NCI-H345 (cell line): ENCODE measurements at regions not wholly inside any gene's neighbourhood (a gene's known extent, or its start where the extent isn't known, plus 50 kb on each side); places are given as distances from the start of the nearest gene placed in this dataset.
A peak's percentile ranks its signal among the peaks of the same experiment; 100 is the strongest.
"Not testable (repeated sequence)": the region's sequence is repeated elsewhere in the genome, so short reads cannot be mapped to it uniquely, and the experiment has no call there.

Source experiments
- DNase-seq: peaks from one replicate; lab custom pipeline; 2025; lab: John Stamatoyannopoulos, UW

- DNase-seq = no peak
These were observed 50.9 kb upstream of the MITF start for GRCh38 chr3:69688400-69688799.

DNA sequence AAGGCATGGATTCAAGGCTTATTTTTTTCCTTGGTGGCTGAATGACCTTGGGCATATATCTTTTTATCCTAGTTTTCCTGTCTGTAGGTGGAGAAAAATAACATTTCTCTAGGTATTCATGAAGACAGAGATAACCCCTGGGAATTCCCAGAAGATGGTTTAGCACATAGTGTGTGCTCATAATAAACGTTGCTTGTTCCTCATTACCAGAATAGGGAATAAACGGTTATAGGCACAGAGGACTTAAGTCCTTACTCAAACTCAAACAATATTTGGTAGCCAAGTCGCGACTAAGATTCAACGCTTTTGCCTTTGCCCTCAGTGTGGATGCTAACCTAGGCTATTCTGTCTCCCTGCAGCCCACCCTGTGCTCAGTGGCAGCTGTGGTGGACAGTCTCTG lies 51.6 kb upstream of the MITF start:
- no peak for DNase-seq

DNA sequence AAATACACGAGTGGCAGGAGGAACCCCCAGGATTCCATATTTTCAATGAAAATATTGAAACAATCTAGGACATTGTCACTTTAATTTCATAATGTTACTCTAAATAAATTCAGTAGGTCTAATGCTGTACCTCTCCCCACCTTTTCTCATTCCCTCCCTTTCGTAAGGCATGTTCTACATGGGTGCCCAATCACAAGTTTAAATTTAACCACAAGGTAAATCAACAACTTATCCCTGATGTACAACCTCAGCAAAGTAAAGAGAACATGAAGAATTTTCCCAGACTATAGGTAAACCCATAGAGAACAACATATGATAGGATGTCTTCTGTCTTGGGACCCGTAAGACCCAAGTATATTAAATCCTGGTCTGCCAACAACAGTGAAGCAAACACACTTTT lies 53.2 kb upstream of the MITF start:
- DNase-seq = no peak

DNA sequence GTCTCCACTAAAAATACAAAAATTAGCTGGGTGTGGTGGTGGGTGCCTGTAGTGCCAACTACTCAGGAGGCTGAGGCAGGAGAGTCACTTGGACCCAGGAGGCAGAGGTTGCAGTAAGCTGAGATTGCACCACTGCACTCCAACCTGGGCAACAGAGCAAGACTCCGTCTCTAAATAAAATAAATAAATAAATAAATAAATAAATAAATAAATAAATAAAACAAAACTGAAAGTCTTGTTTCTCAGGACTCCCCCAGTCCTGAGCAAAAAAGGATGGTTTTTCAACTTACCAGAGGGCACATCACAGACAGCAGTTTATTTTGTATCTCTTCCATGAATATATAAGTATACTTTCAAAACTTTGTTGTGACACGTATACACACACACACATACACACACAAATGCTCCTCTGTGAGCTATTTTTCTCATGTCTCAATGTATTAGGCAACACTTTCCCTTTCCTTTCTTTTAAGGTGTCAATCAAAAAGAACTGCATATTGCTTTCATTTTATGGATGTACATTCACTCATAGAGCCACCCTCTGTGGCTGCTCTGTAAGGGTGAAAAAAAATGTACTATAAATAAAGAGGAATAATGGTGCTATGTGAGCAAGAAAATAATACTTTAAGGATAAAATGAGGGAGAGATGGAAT lies 54.8 kb upstream of the MITF start:
- DNase-seq = no peak

DNA sequence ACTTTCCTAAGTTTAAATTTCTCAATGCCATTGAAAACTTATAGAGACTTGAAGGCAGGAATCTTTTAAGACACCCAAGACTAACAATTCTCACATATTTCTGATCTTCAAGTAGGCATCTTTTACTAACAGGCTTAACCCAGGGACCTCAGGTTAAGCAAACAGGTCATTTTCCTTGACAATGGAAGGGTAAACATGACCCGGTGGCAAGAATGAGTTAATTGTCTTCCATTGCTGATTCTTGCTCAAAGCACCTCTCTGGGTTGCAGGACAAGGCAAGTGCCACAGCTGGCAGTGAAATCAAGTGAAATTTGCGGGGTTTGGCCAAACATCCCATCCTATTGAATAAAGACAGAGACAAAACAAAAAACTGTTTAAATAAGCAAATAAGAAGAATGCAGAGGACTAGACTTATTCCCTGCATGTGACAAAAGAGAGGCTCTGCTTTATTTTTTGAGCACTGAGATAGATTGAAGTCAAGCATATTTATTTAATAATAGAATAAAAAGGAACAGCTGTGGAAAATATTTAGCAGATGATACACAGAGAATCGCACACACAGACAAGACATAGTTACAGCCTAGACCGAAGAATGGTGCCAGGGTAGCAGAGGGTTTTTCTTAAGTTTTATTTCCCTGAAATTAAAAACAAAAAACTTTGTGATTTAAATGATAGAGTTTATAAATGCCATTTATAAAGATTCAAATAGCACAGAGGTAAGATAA lies 56.0 kb upstream of the MITF start:
- DNase-seq = no peak

- not testable (repeated sequence) for DNase-seq
These were observed 61.8 kb upstream of the MITF start for GRCh38 chr3:69677456-69677855.

DNA sequence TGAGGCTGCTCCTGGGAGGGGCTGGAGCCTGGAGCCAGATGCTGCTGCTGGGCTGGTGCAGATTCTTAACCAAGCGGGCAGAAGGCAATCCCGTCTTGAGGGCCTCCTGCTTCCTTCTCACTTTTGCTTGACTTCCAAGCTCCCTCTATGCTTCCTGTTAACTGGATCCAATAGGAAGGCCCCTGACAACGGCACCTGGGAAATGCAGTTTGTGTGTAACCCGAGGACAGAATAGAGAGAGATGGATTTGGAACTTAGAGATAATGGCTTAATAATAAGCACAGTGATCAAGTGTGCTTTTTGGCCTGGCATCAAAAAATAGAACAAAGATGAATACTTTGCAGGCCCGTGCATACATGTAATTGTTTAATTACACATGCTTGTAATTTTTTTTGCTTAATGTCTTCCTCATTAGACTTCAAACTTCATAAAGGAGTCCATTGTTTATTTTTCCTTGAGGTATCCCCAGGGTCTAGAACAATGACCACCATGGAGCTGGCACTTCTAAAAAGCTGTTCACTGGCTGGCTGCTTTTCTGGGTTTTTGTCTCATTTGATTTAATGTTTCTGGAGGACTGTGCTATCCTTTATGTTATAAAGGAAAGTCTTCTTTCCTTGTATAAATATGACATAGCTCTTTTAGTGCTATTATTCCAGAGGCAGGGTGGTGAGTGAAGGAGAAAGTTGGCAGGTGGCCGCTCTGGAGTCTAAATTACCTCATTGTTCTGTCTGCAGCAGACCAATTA lies 63.3 kb upstream of the MITF start:
- no peak for DNase-seq

- DNase-seq = no peak
These were observed 64.5 kb upstream of the MITF start for GRCh38 chr3:69674752-69675151.

GRCh38 chr3:69671082-69671952 lies 67.9 kb upstream of the MITF start:
- peak; percentile 14 for DNase-seq

- DNase-seq = no peak
These were observed 70.2 kb upstream of the MITF start for GRCh38 chr3:69669070-69669469.

- peak; percentile 72 for DNase-seq
These were observed 74.1 kb upstream of the MITF start for GRCh38 chr3:69665026-69665737.

DNA sequence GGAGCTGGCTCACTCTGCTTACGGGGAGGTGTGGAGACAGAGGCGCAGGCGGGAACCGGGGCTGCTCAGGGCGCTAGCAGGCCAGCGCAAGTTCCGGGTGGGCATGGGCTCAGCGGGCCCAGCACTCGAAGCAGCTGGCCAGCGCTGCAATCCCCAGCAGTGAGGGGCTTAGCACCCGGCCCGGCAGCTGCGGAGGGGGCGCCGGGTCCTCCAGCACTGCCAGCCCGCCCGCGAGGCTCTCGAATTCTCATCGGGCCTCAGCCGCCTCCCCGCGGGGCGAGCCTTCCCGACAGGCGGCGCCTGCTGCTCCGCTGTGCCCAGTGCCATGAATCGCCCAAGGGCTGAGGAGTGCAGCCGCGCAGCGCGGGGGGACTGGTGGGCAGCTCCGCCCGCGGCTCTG lies 78.6 kb upstream of the MITF start:
- DNase-seq = no peak

DNA sequence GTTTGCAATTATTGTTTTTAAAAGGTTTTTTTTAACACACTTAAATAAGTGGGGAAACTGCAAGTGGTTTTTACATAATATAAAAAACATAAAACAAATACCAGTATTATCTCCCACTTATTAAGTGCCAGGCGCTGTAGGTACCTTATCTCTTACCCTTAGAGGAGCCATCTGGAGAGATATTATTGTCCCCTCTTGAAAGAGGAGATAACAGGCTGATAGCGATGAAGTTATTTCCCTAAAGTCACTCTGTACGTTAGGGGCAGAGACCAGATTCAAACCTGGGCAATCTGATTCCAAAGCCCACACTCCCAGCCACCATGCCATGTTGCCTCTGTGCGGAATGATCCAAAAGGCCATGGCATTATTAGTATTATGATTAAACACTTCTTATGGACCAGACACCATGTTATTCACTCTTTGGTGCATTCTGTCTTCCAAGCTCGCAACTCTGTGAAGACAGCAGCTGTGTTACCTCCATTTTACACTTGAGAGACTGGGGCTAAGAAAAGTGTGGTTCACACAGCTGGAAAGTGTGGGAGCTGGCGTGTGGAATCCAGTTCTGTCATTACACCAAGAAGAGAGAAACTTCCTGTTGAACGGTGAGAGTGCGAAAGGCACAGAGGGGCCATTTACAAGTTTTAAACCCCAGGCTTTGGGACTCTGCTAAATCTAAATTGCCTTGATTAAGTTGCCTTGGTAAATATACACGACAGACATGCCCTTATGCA lies 79.9 kb upstream of the MITF start:
- no peak for DNase-seq

DNA sequence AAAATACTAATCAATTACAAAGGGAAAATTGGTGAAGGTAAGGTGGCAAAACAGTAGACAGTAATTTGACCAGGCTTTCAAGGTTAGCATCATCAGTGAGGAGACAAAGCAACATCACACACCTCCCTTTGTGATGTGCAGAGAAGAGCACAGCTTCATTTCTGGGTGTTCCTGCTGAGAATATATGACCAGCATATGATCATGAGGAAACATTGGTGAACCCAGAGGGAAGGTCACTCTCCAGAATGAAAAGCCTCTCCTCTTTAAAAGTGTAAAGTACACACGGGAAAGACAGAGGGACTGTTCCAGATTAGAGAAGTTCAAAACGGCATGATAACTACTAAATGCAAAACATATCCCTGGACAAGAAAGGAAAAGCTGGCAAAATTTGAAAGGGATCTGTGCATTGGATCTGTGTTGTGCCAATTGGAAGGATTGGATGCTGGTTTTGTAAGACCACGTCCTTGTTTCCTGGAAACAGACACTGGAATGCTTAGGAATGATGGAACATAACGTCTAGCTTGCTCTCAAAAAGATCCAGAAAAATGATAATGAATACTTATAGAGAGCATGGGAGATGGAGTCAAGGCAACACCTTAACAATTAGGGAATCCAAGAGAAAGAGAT lies 80.6 kb upstream of the MITF start:
- DNase-seq = no peak

- DNase-seq = not testable (repeated sequence)
These were observed 82.2 kb upstream of the MITF start for GRCh38 chr3:69657030-69657429.

DNA sequence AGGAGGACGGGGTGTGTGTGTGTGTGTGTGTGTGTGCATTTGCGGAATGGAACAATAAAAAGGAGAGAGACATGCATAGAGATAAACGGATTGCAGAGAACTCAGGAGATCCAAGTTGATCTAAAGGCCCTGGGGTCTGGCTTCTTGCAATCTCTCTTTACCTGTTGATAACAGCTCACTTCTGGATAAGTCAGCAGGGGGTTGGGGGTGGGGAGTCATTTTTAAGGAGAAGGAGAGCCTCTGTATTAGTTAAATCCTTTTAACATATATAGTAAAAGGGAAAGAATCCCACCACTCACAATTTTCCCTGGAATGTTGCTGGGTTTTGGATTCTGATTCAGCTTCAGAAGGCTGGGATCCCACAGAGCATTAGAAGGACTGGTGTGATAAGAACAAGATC lies 87.5 kb upstream of the MITF start:
- DNase-seq = no peak

DNA sequence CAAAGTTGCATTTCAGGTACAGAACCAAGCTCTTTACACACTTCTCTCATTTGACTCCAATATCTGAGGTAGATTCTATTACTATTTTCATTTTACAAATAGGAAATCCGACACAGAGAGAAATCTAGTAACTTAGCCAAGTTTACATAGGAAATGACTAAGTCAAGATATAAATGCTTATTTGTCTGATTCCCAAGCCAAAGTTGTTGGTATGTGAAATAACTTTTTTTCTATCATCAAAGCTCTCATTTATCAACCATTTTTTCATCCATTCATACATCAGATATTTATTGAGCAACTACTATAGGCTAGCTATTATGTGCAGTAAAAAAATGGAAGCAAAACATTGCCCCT lies 89.2 kb upstream of the MITF start:
- no peak for DNase-seq

- no peak for DNase-seq
These were observed 89.9 kb upstream of the MITF start for GRCh38 chr3:69649120-69650065.

GRCh38 chr3:69648126-69648525 lies 91.1 kb upstream of the MITF start:
- no peak for DNase-seq
